K562 (cell line): ENCODE measurements at regions not wholly inside any gene's neighbourhood (a gene's known extent, or its start where the extent isn't known, plus 50 kb on each side); places are given as distances from the start of the nearest gene placed in this dataset.

Experiments used
- ATAC-seq: fragments of 200-7000 bp; cut with Tn5 transposase; 3 replicates; pipeline ENCODE4 v1.9.1; 2020; ENCODE audit warnings: moderate library complexity
- BruUV-seq: library from RNA; stranded (reverse); fragments of 400-500 nt; replicated peaks from 2 replicates; lab custom pipeline; 2021; lab: Mats Ljungman, UMichigan
- CTCF ChIA-PET: fragments of 300-600 bp; formaldehyde crosslinking; extraction: SDS; loops from one replicate; lab custom pipeline; 2021; ENCODE audit warnings: low intra/inter-chr PET ratio; lab: Yijun Ruan, JAX
- POLR2A ChIA-PET: fragments of 300-600, 350-650 bp; sonication (Branson Sonifier 250); formaldehyde crosslinking; extraction: SDS; loops from one replicate; lab custom pipeline; 2021; ENCODE audit warnings: antibody characterized with exemption, inconsistent platforms; lab: Yijun Ruan, JAX
- DNase-seq, 4 experiments: peaks; one replicate each; pipeline versions ENCODE4 v3.0.0 to v3.0.0-alpha.2; 2011 to 2018; ENCODE audit warnings: low spot score in 3 of 4, mixed read lengths in 3 of 4; ENCODE audit errors: extremely low read depth in 1 of 4
- FAIRE-seq: peaks from 2 replicates; lab custom pipeline; 2011; peaks lifted over from hg19 to GRCh38; lab: Jason Lieb, UNC
- H2AFZ ChIP-seq: 2 replicates; pipeline ENCODE4 v1.6.0; 2011; ENCODE audit warnings: low read depth, low read length, control low read depth, inconsistent platforms
- H3K27ac ChIP-seq: fragments of 200-600 bp; 3 replicates; pipeline ENCODE4 v1.8.0; 2011; ENCODE audit warnings: low read depth, mild to moderate bottlenecking, control low read depth, inconsistent platforms, low read length, moderate library complexity, mixed read lengths; ENCODE audit errors: extremely low read depth
- H3K27me3 ChIP-seq, 2 experiments: fragments of 300-600 bp in 1 of 2; 2 replicates in 1 of 2; 3 replicates in 1 of 2; pipeline versions ENCODE4 v1.6.0 to v1.8.0; 2011; ENCODE audit warnings: inconsistent platforms in 2 of 2, low read length in 2 of 2, mild to moderate bottlenecking in 1 of 2, mixed read lengths in 1 of 2, moderate library complexity in 1 of 2; ENCODE audit not compliant: control insufficient read depth in 2 of 2, insufficient read depth in 2 of 2
- H3K36me3 ChIP-seq: fragments of 300-600 bp; 3 replicates; pipeline ENCODE4 v1.8.0; 2011; ENCODE audit warnings: mild to moderate bottlenecking, low read length, inconsistent platforms; ENCODE audit not compliant: control insufficient read depth, insufficient read depth
- H3K4me1 ChIP-seq, 2 experiments: fragments of 200-600 bp in 1 of 2; replicated peaks in 1 of 2; 2 replicates in 1 of 2; 3 replicates in 1 of 2; pipeline versions ENCODE4 v1.5.1 to v1.8.0; 2011; ENCODE audit warnings: inconsistent platforms in 2 of 2, low read length in 2 of 2, mild to moderate bottlenecking in 1 of 2, mixed read lengths in 1 of 2, moderate library complexity in 1 of 2; ENCODE audit not compliant: control insufficient read depth in 2 of 2, insufficient read depth in 2 of 2
- H3K4me2 ChIP-seq: 2 replicates; pipeline ENCODE4 v1.6.1; 2011; ENCODE audit warnings: low read length, control low read depth, inconsistent platforms, mixed read lengths; ENCODE audit not compliant: insufficient read depth
- H3K4me3 ChIP-seq: fragments of 200-600 bp; sonication (generic), shearing (Covaris generic); 2 replicates; pipeline ENCODE4 v1.5.1; 2016; ENCODE audit warnings: control low read depth, inconsistent platforms
- H3K79me2 ChIP-seq: fragments of 200-600 bp; 3 replicates; pipeline ENCODE4 v1.8.0; 2011; ENCODE audit warnings: low read length, inconsistent platforms; ENCODE audit not compliant: control insufficient read depth, insufficient read depth
- H3K9ac ChIP-seq, 2 experiments: 2 replicates each; pipeline versions ENCODE4 v1.6.0 to v1.6.1; 2011; ENCODE audit warnings: low read depth in 2 of 2, low read length in 2 of 2, control low read depth in 1 of 2, inconsistent platforms in 1 of 2, mild to moderate bottlenecking in 1 of 2, mixed read lengths in 1 of 2; ENCODE audit not compliant: insufficient read depth in 1 of 2
- H3K9me1 ChIP-seq: one replicate; pipeline ENCODE4 v1.6.0; 2011; ENCODE audit warnings: inconsistent platforms, mild to moderate bottlenecking, low read length, moderate library complexity; ENCODE audit not compliant: control insufficient read depth, insufficient read depth
- H3K9me3 ChIP-seq: replicated peaks from 2 replicates; pipeline ENCODE4 v1.5.1; 2011; ENCODE audit warnings: low read depth, low read length, inconsistent platforms; ENCODE audit not compliant: control insufficient read depth, insufficient read depth
- H4K20me1 ChIP-seq: replicated peaks from 2 replicates; pipeline ENCODE4 v1.6.1; 2011; ENCODE audit warnings: low read length, inconsistent platforms, mixed read lengths; ENCODE audit not compliant: control insufficient read depth, insufficient read depth
- HEY1 ChIP-seq: fragments of 250-450 bp; sonication (Bioruptor Pico); IDR thresholded peaks from 2 replicates; pipeline ENCODE4 v1.5.0; 2020; ENCODE audit warnings: mild to moderate bottlenecking, moderate library complexity, borderline replicate concordance
- HNRNPL ChIP-seq: fragments of 200-400 bp; formaldehyde crosslinking; IDR thresholded peaks from 2 replicates; pipeline ENCODE4 v1.6.1; 2017; ENCODE audit warnings: low read depth, mild to moderate bottlenecking, low read length
- POLR2H ChIP-seq: IDR thresholded peaks from 2 replicates; pipeline ENCODE4 v1.6.1; 2016; ENCODE audit warnings: missing genetic modification characterization, low read depth, mild to moderate bottlenecking, control low read depth, missing compliant biosample characterization, moderate library complexity
- WGBS: fragments of 100-300 bp; shearing (Covaris generic); methylation state at CpG from one replicate; pipeline ENCODE4 v1.1.6; 2016; ENCODE audit warnings: low coverage, mixed read lengths; ENCODE audit not compliant: insufficient coverage; ENCODE audit errors: missing lambda C conversion rate; 5-methylcytosine and 5-hydroxymethylcytosine counted together
- in situ Hi-C: fragments of 300-500 bp; cut with MboI; formaldehyde crosslinking; loops from 4 replicates; pipeline ENCODE4 v1.15.0; 2018; ENCODE audit warnings: inconsistent platforms, mixed read lengths
- intact Hi-C: fragments of 100-400 bp; cut with micrococcal nuclease; formaldehyde crosslinking; loops from 2 replicates; pipeline ENCODE4 v1.14.2; 2022
- TF ChIP-seq, protein P1 (sequence below): IDR thresholded peaks from 3 replicates; pipeline ENCODE4 v1.6.1; 2011; ENCODE audit warnings: borderline replicate concordance, mild to moderate bottlenecking, moderate library complexity; ENCODE audit not compliant: insufficient read length; ENCODE audit errors: extremely low read depth
- TF ChIP-seq, protein P2 (sequence below): sonication (generic); formaldehyde crosslinking; IDR thresholded peaks from 2 replicates; pipeline ENCODE4 v1.8.1; 2022; ENCODE audit warnings: missing genetic modification reagents
- TF ChIP-seq, protein P3 (sequence below): fragments of 450-650 bp; formaldehyde crosslinking; IDR thresholded peaks from 2 replicates; pipeline ENCODE4 v1.4.0; 2020; ENCODE audit warnings: mild to moderate bottlenecking, moderate library complexity

DNA sequence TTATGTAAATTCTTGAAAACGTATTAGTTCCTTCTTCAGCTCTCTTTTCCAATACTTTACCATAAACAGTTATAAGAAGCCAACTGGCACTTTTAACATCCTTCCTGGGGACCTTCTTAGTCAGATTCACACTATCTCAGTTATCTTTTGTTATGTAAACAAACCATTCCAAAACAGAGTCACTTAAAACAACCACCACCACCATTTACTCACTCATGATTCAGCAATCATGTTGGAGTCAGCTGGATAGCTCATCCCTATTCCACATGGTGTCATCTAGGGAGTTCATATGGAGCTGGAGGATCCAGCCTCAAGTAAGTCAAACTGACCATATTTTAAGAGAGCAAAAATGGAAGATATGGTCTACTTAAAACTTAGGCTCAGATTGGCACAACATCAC is 240.3 kb upstream of the IRX3 start:
- Histone ChIP-seq H3K27ac (no peak overlapping the region), H3K4me3 (no peak overlapping the region), H2AFZ (no peak overlapping the region), H3K4me1 (no peaks in the 10 kb centered on the region), H3K9me1 (no peaks in the 10 kb centered on the region), H3K9me3 (no peaks in the 10 kb centered on the region), H3K36me3 (no peaks in the 10 kb centered on the region), H3K4me2 (no peak overlapping the region), H3K9ac (no peak overlapping the region)
- DNase-seq, result no peak
- CTCF ChIA-PET, result no interaction called here
- 0% methylated on average over 1 of the region's 1 CpG for WGBS
- no TSS peak for BruUV-seq
- in situ Hi-C loops (no loop called here), intact Hi-C loops (no loop called here)
- no peak for ATAC-seq
- FAIRE-seq, result no peak
- TF ChIP-seq HNRNPL (no peak), POLR2H (tag) (no peak), HEY1 (CRISPR knock-in tag) (no peak)
- TF ChIP-seq, protein P1, sequence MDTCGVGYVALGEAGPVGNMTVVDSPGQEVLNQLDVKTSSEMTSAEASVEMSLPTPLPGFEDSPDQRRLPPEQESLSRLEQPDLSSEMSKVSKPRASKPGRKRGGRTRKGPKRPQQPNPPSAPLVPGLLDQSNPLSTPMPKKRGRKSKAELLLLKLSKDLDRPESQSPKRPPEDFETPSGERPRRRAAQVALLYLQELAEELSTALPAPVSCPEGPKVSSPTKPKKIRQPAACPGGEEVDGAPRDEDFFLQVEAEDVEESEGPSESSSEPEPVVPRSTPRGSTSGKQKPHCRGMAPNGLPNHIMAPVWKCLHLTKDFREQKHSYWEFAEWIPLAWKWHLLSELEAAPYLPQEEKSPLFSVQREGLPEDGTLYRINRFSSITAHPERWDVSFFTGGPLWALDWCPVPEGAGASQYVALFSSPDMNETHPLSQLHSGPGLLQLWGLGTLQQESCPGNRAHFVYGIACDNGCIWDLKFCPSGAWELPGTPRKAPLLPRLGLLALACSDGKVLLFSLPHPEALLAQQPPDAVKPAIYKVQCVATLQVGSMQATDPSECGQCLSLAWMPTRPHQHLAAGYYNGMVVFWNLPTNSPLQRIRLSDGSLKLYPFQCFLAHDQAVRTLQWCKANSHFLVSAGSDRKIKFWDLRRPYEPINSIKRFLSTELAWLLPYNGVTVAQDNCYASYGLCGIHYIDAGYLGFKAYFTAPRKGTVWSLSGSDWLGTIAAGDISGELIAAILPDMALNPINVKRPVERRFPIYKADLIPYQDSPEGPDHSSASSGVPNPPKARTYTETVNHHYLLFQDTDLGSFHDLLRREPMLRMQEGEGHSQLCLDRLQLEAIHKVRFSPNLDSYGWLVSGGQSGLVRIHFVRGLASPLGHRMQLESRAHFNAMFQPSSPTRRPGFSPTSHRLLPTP, result no peak
- TF ChIP-seq, protein P2, sequence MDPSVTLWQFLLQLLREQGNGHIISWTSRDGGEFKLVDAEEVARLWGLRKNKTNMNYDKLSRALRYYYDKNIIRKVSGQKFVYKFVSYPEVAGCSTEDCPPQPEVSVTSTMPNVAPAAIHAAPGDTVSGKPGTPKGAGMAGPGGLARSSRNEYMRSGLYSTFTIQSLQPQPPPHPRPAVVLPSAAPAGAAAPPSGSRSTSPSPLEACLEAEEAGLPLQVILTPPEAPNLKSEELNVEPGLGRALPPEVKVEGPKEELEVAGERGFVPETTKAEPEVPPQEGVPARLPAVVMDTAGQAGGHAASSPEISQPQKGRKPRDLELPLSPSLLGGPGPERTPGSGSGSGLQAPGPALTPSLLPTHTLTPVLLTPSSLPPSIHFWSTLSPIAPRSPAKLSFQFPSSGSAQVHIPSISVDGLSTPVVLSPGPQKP (CRISPR knock-in tag), result no peak
- TF ChIP-seq, protein P3, sequence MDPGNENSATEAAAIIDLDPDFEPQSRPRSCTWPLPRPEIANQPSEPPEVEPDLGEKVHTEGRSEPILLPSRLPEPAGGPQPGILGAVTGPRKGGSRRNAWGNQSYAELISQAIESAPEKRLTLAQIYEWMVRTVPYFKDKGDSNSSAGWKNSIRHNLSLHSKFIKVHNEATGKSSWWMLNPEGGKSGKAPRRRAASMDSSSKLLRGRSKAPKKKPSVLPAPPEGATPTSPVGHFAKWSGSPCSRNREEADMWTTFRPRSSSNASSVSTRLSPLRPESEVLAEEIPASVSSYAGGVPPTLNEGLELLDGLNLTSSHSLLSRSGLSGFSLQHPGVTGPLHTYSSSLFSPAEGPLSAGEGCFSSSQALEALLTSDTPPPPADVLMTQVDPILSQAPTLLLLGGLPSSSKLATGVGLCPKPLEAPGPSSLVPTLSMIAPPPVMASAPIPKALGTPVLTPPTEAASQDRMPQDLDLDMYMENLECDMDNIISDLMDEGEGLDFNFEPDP (CRISPR knock-in tag), result no peak
- TF ChIP-seq, all 486 proteins: peak for 0
- POLR2A ChIA-PET, result interaction anchor here (0.6 to 1.2 kb wide), 2 partner anchors 27 to 177 kb away, joined by 3 to 4 read pairs; no protein-coding TSS in a partner anchor
- Histone ChIP-seq H4K20me1 (no peaks in the 10 kb centered on the region), H3K27me3 (no peaks in the 10 kb centered on the region), H3K79me2 (no peaks in the 10 kb centered on the region)
